Adrenal gland (tissue), 9 donors: ENCODE measurements at regions not wholly inside any gene's neighbourhood (a gene's known extent, or its start where the extent isn't known, plus 50 kb on each side); places are given as distances from the start of the nearest gene placed in this dataset.

Experiments used
- DNase-seq, 7 donors: peaks; one replicate each; pipeline ENCODE4 v3.0.0-alpha.2; 2019 to 2020
- H3K27ac ChIP-seq, 5 donors: fragments of 200-600 bp; sonication (generic) in 4 of 5; 1 replicate in 3 of 5; 2 replicates in 2 of 5; pipeline versions ENCODE4 v1.5.1 to v1.8.0; 2016 to 2020; ENCODE audit warnings: mild to moderate bottlenecking in 1 of 5
- H3K27me3 ChIP-seq: fragments of 200-600 bp; 2 replicates; pipeline ENCODE4 v1.8.0; 2021
- H3K36me3 ChIP-seq, 2 donors: fragments of 200-600 bp; replicated peaks in 1 of 2; 1 replicate in 1 of 2; 2 replicates in 1 of 2; pipeline versions ENCODE4 v1.5.1 to v1.8.0; 2018 to 2022
- H3K4me1 ChIP-seq, 2 donors: fragments of 200-600 bp; replicated peaks in 1 of 2; 1 replicate in 1 of 2; 2 replicates in 1 of 2; pipeline versions ENCODE4 v1.5.1 to v1.8.0; 2018 to 2021
- H3K4me3 ChIP-seq, 4 donors: fragments of 200-600 bp; sonication (generic) in 3 of 4; one replicate each; pipeline ENCODE4 v1.5.1; 2016 to 2018
- H3K9me3 ChIP-seq, 3 donors: fragments of 200-600 bp; sonication (generic) in 1 of 3; replicated peaks in 1 of 3; 1 replicate in 2 of 3; 2 replicates in 1 of 3; pipeline versions ENCODE4 v1.5.1 to v1.8.0; 2016 to 2021
- POLR2A ChIP-seq, 2 donors: fragments of 450-650 bp; IDR thresholded peaks; one replicate each; pipeline ENCODE4 v1.6.1; 2017; ENCODE audit warnings: antibody characterized with exemption in 2 of 2, mild to moderate bottlenecking in 2 of 2, moderate library complexity in 1 of 2
- WGBS, 4 donors: extraction: QIAGEN DNeasy Blood & Tissue Kit in 2 of 4; methylation state at CpG; one replicate each; pipeline versions ENCODE4 v1.1.5 to v1.1.7; 2013 to 2017; 5-methylcytosine and 5-hydroxymethylcytosine counted together
- intact Hi-C, 2 donors: fragments of 100-400 bp; cut with DNase I; formaldehyde crosslinking; loops; one replicate each; pipeline versions ENCODE4 v1.14.1 to v1.15.0; 2022 to 2023
- TF ChIP-seq, protein P1 (sequence below), 6 experiments: fragments of 450-650 bp in 4 of 6; fragments of 200-600 bp in 2 of 6; sonication (generic) in 1 of 6; IDR thresholded peaks; 1 replicate in 5 of 6; 2 replicates in 1 of 6; pipeline versions ENCODE4 v1.5.1 to v1.8.0; 2016 to 2021; ENCODE audit warnings: antibody characterized with exemption in 6 of 6, mild to moderate bottlenecking in 2 of 6, moderate library complexity in 1 of 6
- donor health status: healthy with polysubstance abuse.
- donor health status: Bipolar disorder and iron deficiency.
- donor health status: DM: yes; HTN: yes; CAD: no.
- donor health status: DM: no; HTN: no; CAD: no.
- donor health status: DM: no; HTN: no; CAD: no.

DNA sequence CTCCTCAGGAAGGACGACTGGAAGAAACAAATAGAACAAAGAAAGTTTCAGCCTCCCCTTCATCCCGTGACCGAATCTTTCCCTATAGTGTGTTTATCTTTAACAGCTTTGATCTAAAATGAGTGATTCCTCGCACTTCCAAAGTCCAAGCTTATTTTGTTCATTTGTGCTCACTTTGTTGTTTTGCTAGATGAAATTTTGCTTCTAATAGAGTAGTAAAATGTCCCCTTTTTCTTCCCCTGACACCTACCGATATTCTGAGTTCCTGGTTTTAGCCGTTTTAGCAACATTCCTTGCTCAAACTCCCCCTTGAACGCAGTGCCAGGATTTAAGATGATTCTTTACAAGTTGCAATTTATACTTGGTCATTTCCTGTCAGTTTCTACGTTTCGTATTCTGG, 204.2 kb downstream of the FGF9 start:
- H3K27ac ChIP-seq = no peak overlapping the region
- no peaks in the 10 kb centered on the region for H3K4me1 ChIP-seq
- H3K27me3 ChIP-seq = no peaks in the 10 kb centered on the region
- no peak for DNase-seq
- intact Hi-C loops = no loop called here
- TF ChIP-seq POLR2A (IDR thresholded peaks at IDR 0.05) = no peak
- TF ChIP-seq, protein P1, sequence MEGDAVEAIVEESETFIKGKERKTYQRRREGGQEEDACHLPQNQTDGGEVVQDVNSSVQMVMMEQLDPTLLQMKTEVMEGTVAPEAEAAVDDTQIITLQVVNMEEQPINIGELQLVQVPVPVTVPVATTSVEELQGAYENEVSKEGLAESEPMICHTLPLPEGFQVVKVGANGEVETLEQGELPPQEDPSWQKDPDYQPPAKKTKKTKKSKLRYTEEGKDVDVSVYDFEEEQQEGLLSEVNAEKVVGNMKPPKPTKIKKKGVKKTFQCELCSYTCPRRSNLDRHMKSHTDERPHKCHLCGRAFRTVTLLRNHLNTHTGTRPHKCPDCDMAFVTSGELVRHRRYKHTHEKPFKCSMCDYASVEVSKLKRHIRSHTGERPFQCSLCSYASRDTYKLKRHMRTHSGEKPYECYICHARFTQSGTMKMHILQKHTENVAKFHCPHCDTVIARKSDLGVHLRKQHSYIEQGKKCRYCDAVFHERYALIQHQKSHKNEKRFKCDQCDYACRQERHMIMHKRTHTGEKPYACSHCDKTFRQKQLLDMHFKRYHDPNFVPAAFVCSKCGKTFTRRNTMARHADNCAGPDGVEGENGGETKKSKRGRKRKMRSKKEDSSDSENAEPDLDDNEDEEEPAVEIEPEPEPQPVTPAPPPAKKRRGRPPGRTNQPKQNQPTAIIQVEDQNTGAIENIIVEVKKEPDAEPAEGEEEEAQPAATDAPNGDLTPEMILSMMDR (IDR thresholded peaks at IDR 0.05) = no peak
- no peaks in the 10 kb centered on the region for H3K9me3 ChIP-seq
- WGBS, 4 donors = 71 to 74% (median 73%) methylated on average over 9 of the region's 9 CpGs
- H3K4me3 ChIP-seq = no peak overlapping the region
- H3K36me3 ChIP-seq = no peaks in the 10 kb centered on the region

DNA sequence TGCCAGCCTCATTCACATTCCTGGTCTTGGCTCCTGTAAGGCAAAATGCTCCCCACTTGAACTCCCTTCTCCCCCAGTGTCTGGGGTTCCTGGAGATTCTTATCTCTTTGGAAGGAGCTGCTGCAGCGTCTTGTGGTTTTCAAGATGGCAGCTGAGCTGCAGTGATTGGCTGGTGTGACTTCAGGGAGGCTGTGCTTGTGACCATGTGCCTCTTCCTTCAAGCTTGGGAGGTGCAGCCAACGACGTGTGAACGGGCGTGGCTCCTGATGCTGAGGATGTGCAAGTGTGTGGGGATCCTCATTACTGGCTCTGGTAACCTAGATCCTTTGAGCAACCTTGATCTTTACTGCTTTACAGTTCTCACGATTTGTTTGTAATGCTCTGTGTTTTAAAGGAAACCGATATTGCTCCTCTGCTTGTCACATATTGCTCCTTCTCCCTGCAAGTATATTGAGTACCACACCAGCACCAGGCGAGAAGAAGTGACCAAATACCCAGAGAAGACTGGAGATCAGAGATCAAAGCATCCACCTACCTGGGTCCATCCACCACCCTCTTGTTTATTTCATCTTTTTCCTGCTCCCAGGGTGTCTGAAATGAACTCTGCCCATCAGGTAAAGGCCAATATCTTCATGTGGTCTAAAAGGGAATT, 208.5 kb downstream of the FGF9 start:
- H3K4me1 ChIP-seq = no peaks in the 10 kb centered on the region
- H3K9me3 ChIP-seq = no peaks in the 10 kb centered on the region
- WGBS, 4 donors = 85 to 92% (median 89%) methylated on average over 6 to 8 of the region's 8 CpGs
- no peaks in the 10 kb centered on the region for H3K36me3 ChIP-seq
- H3K27ac ChIP-seq = no peak overlapping the region
- DNase-seq = no peak
- TF ChIP-seq POLR2A (IDR thresholded peaks at IDR 0.05) = no peak
- TF ChIP-seq, protein P1 (IDR thresholded peaks at IDR 0.05) = no peak
- no peak overlapping the region for H3K4me3 ChIP-seq
- no peaks in the 10 kb centered on the region for H3K27me3 ChIP-seq
- intact Hi-C loops = no loop called here

DNA sequence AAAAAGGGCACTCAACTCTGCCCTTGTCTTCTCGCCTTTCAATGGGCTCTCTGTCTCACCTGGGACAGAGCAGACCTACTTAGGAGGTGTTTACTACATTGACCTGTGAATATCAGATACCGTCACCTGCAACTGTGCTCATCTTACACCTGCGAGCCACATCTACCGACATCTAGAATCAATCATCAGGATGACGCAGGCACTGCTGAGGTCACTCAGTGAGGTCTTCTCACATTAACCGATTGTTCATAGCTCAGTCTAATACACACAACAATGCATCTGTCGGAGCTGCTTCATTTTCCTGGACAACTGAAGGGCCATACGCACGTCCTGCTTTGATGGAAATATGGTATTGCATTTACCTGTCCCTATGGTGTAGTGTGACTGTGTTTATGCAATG, 211.9 kb downstream of the FGF9 start:
- H3K27ac ChIP-seq = no peak overlapping the region
- 87 to 92% (median 89%) methylated on average over 9 of the region's 9 CpGs for WGBS, 4 donors
- no peak overlapping the region for H3K4me3 ChIP-seq
- H3K4me1 ChIP-seq = no peaks in the 10 kb centered on the region
- no peak for DNase-seq
- TF ChIP-seq, protein P1 (IDR thresholded peaks at IDR 0.05) = no peak
- TF ChIP-seq POLR2A (IDR thresholded peaks at IDR 0.05) = no peak
- H3K36me3 ChIP-seq = no peaks in the 10 kb centered on the region
- H3K27me3 ChIP-seq = no peaks in the 10 kb centered on the region
- intact Hi-C loops = no loop called here
- no peaks in the 10 kb centered on the region for H3K9me3 ChIP-seq

DNA sequence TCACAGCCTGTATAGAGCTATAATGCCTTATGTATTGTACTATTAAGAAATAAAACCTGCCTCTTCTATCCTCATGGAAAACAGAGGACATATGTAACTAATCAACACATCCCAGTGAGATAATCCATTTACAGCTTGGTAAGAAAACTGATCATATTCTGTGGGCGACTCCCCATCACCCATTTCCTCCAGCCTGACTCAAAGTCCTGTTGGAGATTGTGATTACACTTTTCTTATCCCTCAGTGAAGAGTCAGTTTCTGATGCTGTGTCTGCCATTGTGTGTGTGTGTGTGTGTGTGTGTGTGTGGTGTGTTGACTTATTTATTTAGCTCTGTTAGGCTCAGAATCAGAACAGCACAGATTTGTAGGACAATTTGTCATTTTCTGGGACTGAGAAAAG, 212.8 kb downstream of the FGF9 start:
- intact Hi-C loops = no loop called here
- no peak for TF ChIP-seq POLR2A (IDR thresholded peaks at IDR 0.05)
- TF ChIP-seq, protein P1 (IDR thresholded peaks at IDR 0.05) = no peak
- Histone ChIP-seq H3K4me1 (no peaks in the 10 kb centered on the region), H3K27ac (no peak overlapping the region), H3K4me3 (no peak overlapping the region), H3K9me3 (no peaks in the 10 kb centered on the region), H3K36me3 (no peaks in the 10 kb centered on the region), H3K27me3 (no peaks in the 10 kb centered on the region)
- WGBS, 4 donors = 69 to 85% (median 76%) methylated on average over 1 of the region's 1 CpG
- DNase-seq = no peak
